GM18502 (cell line): ENCODE measurements at regions not wholly inside any gene's neighbourhood (a gene's known extent, or its start where the extent isn't known, plus 50 kb on each side); places are given as distances from the start of the nearest gene placed in this dataset.
"Not testable (repeated sequence)": the region's sequence is repeated elsewhere in the genome, so short reads cannot be mapped to it uniquely, and the experiment has no call there.

Experiments used
- ATAC-seq: cut with Tn5 transposase; IDR thresholded peaks from one replicate; pipeline ENCODE4 v1.9.1; 2021; ENCODE audit warnings: mild to moderate bottlenecking; ENCODE audit not compliant: unreplicated experiment, poor library complexity

- no peak for ATAC-seq
These were observed 81.4 kb upstream of the ERCC4 start for GRCh38 chr16:13838401-13839190.

DNA sequence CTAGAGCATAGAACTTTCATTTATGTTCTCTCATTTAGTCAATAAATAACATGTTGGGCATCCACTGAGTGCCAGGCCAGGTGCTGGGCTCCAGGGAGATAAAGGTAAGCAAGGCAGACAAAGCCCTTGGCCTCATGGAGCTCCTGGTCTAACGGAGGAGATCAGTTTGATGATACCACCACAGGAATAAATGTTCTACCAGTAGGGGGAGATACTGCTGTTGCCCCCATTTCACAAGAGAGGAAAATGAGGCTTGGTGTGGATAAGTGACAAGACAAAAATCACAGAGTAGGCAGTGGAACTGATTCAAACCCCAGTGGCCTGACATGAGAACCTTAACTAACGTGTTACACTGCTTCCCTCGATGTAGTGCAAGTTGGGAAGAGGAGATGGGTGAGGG is 80.4 kb upstream of the ERCC4 start:
- ATAC-seq = no peak

GRCh38 chr16:13845232-13845631 is 74.7 kb upstream of the ERCC4 start:
- ATAC-seq = no peak

GRCh38 chr16:13848795-13849194 is 71.2 kb upstream of the ERCC4 start:
- no peak for ATAC-seq

DNA sequence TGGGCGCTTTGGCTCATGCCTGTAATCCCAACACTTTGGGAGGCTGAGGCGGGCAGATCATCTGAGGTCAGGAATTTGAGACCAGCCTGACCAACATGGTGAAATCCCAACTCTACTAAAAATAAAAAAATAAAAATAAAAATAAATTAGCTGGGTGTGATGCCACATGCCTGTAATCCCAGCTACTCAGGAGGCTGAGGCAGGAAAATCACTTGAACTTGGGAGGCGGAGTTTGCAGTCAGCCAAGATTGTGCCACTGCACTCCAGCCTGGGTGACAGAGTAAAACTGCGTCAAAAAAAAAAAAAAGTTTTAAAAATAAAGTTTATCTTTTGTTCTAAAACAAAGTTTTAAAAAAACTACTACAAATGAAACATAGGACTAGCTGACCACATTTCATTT is 69.8 kb upstream of the ERCC4 start:
- not testable (repeated sequence) for ATAC-seq

DNA sequence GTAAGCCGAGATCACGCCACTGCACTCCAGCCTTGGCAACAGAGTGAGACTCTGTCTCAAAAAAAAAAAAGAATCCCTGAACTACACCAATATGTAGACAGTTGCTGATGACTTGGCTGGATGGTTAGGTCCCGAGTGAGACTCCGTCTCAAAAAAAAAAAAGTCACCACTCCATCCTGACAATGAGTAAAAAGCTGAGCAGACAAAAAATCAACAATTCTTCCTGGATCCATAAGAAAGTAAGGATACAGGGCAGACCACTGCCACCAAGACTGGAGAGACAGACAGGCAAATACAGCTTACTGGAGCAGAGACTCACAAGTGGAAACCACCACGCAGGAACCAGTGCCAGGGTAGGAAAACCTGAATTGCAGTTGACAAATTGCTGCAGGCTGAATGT is 67.1 kb upstream of the ERCC4 start:
- no peak for ATAC-seq

- ATAC-seq = no peak
These were observed 63.6 kb upstream of the ERCC4 start for GRCh38 chr16:13856398-13856797.

DNA sequence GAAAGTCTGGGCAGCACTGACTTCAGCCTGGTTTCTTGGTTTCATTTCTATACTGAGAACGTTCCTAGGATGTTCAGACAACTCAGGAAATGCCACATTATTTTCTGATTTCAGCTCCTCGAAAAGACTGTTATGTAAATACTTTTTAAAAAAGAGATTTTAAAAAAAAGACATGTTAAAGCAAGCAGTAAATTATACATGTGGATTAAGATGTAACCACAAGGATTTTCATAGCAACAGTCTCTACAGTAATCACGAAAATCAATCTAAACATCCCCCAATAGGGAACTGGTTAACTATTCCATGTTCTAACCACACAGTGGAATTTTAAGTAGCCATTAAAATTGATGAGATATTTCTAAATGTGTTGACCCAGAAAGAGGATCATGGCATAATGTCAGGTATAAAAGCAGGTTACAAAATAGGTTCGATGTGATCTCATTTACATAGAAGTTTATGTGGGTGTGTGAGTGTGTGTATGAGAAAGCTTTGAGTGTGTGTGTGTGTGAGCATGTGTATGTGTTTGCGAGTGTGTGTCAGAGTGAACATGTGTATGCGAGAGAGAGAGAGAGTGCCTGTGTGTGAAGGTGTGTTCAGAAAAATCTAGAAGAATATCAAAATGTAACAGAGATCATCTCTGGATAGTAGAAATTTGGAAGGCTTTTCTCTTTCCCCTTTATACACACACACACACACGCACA is 63.0 kb upstream of the ERCC4 start:
- ATAC-seq = no peak

DNA sequence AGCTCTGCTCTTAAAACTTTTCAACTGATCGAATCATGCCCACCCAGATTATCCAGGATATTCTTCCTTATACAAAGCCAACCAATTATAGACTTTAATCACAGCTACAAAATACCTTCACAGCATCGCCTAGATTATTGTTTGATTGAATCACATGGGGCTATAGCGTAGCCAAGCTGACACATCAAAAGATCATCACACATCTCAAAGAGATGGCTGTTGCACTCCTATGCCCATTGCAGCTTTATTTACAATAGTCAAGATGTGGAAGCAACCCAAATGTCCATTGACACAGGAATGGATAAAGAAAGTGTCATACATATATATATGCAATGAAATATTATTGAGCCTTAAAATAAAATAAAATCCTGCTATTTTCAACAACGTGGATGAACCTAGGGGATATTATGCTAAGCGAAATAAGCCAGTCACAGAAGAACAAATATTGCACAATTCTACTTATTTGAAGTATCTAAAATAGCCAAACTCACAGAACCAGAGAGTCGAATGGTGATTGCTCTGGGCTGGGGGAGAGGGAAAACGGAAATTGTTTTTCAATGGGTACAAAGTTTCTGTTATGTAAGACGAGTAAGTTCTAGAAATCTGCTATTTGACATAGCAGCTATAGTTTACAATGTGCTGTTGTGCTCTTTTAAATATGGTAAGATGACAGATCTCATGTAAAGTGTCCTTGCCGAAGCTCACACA is 60.9 kb upstream of the ERCC4 start:
- no peak for ATAC-seq

DNA sequence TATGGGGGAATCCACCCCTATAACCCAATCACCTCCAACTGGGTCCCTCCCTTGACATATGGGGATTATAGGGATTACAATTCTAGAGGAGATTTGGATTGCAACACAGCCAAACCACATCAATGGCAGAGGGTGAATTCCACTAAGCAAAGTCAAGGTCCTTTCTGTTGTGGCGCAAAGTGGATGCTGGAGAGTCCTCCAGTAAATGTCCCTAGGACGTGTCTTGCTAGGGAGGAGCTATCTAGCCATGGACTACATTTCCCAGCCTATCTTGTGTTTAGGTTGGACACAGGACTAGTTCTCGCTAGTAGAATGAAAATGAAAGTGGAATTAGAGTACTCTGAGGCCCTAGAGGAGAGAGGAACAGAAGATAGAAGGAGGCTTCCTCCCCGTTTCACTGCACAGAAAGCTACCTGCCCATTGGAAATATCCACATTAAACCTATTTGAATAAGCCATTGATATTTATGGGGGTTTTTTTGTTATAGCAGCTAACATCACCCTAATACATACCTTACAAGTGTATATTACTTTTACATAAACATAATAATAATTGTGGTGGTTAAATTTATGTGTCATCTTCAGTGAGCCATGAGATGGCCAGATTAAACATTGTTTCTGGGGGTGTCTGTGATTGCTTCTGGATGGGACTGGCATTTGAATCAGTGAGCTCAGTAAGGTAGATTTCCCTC is 56.7 kb upstream of the ERCC4 start:
- no peak for ATAC-seq

DNA sequence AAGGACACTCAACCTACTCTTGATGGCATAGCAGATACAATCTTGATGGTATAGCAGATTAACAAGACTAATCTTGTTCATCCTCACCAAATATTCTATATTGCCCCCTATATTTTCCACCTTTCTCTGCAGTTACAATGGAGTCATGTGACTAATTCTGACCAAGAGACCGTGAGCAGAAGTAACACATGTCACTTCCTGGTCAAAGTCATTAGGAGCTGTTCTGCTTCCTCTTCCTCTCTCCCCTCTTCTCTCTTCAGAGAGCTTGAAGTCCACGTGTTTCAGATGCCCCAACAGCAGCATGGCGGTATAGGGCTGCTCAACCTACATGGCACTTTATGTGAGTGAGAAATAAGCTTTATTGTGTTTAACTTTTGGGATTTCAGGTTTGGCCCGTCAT is 55.3 kb upstream of the ERCC4 start:
- ATAC-seq = no peak

DNA sequence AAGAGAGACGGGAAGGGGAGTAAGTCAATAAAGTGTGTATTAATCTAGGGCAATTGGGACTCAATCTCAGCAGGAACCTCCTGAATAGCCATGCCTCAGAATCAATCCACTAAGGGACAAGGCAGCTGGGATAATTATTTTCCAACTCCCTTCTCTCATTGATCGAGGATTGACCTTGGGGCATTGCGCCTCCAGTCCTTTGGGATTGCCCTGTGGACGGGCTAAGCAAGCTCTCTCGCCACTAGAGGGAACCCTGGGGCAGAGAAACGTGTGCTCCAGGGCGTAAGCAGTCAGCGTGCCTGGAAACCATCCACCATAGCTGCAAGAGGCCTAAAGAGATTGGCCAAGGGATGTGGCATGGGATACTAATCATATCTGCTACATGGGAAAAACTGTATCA is 53.9 kb upstream of the ERCC4 start:
- no peak for ATAC-seq
